ENCODE measurements at regions not wholly inside any gene's neighbourhood (a gene's known extent, or its start where the extent isn't known, plus 50 kb on each side); places are given as distances from the start of the nearest gene placed in this dataset.

DNA sequence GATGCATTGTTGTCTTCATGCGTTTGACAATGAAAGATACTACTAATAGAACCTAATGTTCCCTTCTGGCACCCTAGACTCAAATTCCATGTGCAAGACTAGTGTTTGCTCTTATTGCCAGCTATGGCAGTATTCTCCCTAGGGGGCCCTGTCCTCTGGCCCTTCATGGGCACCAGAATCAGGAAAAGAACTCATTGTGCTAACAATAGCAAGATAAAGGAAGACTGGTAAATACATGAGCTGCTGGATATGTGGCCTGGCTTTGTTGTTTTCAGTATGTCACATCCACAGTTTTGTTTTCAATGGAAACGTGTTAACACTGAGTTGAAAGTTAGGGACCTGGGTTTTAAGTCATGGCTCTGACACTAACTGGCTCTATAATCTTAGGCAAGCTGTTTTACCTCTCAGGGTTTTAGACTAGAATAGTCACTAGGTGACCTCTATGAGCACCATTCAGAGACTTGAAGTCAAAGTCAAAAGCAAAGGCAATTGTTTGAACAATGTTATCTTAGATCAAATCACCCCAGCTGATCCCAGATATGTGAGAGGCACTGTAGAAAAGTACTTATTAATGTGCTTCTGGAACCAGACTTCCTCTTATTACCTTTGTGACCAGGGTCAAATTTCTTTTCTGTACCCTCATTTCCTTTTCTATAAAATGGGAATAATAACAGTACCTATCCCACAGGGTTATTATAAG lies 253.7 kb upstream of the DIAPH2 start:
- TF ChIP-seq MYC (IDR thresholded peaks at IDR 0.05; ENCODE audit: low read depth, low read length), result no peak
- no peak for DNase-seq (ENCODE audit: low read depth)
- no peak overlapping the region for H3K4me3 ChIP-seq (ENCODE audit: low read depth, low read length)

DNA sequence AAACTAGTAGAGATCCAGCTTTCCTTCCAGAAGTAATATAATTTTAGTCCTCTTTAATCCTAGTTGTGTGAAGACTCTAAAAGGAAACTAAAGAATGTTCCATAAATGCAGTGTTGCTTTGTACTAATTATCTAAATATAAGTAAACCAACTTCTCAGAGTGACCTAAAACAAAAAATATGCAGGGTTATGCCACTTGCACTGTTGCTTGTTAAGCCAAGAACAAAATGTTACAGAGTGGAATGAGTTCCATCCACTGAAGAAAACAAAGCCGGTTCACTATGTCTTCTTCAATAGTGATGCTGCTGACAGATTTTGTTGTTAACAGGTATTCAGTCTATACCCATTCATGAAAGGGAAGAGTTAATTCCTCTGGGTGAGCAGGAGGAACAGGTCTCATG lies 252.0 kb upstream of the DIAPH2 start:
- H3K4me3 ChIP-seq (ENCODE audit: low read depth, low read length), result no peak overlapping the region
- TF ChIP-seq MYC (IDR thresholded peaks at IDR 0.05; ENCODE audit: low read depth, low read length) (no peak), POLR2A (IDR thresholded peaks at IDR 0.05; ENCODE audit: extremely low read depth, insufficient read length) (no peak)
- TF ChIP-seq, protein P1, sequence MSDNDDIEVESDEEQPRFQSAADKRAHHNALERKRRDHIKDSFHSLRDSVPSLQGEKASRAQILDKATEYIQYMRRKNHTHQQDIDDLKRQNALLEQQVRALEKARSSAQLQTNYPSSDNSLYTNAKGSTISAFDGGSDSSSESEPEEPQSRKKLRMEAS (IDR thresholded peaks at IDR 0.05; ENCODE audit: low read depth, low read length), result no peak
- TF ChIP-seq, protein P2, sequence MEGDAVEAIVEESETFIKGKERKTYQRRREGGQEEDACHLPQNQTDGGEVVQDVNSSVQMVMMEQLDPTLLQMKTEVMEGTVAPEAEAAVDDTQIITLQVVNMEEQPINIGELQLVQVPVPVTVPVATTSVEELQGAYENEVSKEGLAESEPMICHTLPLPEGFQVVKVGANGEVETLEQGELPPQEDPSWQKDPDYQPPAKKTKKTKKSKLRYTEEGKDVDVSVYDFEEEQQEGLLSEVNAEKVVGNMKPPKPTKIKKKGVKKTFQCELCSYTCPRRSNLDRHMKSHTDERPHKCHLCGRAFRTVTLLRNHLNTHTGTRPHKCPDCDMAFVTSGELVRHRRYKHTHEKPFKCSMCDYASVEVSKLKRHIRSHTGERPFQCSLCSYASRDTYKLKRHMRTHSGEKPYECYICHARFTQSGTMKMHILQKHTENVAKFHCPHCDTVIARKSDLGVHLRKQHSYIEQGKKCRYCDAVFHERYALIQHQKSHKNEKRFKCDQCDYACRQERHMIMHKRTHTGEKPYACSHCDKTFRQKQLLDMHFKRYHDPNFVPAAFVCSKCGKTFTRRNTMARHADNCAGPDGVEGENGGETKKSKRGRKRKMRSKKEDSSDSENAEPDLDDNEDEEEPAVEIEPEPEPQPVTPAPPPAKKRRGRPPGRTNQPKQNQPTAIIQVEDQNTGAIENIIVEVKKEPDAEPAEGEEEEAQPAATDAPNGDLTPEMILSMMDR (IDR thresholded peaks at IDR 0.05; ENCODE audit: low read depth, low read length), result no peak
- no peak for DNase-seq (ENCODE audit: low read depth)

DNA sequence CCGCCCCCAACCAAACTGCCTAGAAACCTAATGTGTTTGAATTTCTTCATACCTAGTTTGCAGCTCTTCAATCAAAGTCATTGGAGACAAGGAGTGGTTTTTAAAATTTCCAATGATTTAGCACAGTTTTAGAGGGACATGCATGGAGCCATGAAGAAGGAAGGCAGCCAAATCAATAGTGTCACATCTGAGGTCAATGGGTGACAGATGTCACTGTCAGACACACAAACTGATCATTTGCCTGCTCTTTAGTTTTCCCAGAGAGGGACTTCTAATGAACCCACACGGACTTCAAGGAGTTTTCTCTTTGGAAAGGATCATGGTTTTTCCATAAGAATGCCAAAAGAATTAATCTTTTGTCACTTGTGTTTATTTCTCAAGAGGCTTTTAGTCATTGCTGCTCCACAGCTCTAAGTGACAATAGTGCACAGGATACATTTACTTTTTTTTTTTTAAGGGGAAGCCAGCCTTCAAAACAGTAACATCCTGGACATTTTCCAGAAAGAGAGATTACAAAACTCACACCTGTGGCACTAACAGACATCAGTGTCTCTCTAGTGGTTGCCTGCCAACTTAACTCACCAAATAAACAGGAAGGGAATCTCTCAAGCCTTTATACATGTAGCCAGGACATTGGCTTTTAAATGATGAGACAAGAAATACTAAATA lies 251.1 kb upstream of the DIAPH2 start:
- H3K4me3 ChIP-seq (ENCODE audit: low read depth, low read length), result no peak overlapping the region
- TF ChIP-seq, protein P2 (IDR thresholded peaks at IDR 0.05; ENCODE audit: low read depth, low read length), result no peak
- TF ChIP-seq POLR2A (IDR thresholded peaks at IDR 0.05; ENCODE audit: extremely low read depth, insufficient read length) (no peak), MYC (IDR thresholded peaks at IDR 0.05; ENCODE audit: low read depth, low read length) (no peak)
- TF ChIP-seq, protein P1 (IDR thresholded peaks at IDR 0.05; ENCODE audit: low read depth, low read length), result no peak
- DNase-seq (ENCODE audit: low read depth), result no peak

DNA sequence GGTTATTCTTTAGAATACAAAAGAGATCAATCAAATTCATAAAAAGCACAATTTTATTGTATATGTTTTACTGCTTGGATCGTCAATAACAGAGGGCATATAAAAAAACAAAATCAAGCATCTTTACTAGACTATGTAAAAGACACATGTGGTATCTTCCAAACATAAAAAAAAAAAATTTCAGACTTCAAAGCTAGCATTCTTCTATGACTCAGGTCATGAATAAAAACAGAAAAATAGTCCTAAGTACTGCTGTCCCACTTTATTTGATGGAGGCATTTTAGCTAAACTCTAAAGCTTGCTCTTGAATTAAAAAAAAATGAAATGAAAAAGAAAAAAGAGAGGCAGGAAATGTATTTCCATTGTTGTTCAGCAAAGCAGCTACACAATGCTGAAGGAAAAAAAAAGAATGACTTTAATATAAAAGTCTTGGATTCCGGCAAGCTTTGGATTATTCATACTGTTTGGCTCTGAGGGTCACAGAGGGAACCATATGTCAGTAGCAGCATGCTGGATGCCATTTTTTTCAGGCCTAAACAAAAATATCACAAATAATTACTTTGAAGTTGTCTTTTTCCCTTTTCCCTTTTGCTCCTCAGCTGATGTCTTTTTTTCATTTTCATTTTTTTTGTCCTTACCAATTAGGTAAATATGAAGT lies 249.1 kb upstream of the DIAPH2 start:
- H3K4me3 ChIP-seq (ENCODE audit: low read depth, low read length), result no peak overlapping the region
- DNase-seq (ENCODE audit: low read depth), result no peak
- no peak for TF ChIP-seq MYC (IDR thresholded peaks at IDR 0.05; ENCODE audit: low read depth, low read length)
- TF ChIP-seq, protein P2 (IDR thresholded peaks at IDR 0.05; ENCODE audit: low read depth, low read length), result no peak
- TF ChIP-seq, protein P1 (IDR thresholded peaks at IDR 0.05; ENCODE audit: low read depth, low read length), result no peak
- TF ChIP-seq POLR2A (IDR thresholded peaks at IDR 0.05; ENCODE audit: extremely low read depth, insufficient read length), result no peak

DNA sequence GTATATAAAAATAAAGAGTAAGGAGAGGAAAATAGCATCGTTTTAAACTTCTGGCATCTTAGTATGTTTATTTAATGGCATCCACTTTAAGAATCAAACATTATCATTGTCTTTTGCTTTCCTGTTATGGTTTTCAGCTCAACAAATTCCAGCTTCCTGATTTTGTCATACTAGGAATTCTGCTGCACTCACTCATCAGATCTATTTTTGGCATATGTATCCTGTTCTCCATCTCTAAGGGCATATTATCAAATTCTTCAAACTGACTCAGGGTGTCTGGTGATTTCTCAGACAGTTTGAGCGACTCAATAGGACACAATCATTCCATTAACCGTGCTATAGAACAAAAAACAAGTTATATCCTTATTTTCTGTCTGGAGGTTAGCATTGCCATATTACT lies 248.5 kb upstream of the DIAPH2 start:
- TF ChIP-seq POLR2A (IDR thresholded peaks at IDR 0.05; ENCODE audit: extremely low read depth, insufficient read length), result no peak
- TF ChIP-seq, protein P2 (IDR thresholded peaks at IDR 0.05; ENCODE audit: low read depth, low read length), result no peak
- TF ChIP-seq, protein P1 (IDR thresholded peaks at IDR 0.05; ENCODE audit: low read depth, low read length), result no peak
- no peak overlapping the region for H3K4me3 ChIP-seq (ENCODE audit: low read depth, low read length)
- DNase-seq (ENCODE audit: low read depth), result no peak

DNA sequence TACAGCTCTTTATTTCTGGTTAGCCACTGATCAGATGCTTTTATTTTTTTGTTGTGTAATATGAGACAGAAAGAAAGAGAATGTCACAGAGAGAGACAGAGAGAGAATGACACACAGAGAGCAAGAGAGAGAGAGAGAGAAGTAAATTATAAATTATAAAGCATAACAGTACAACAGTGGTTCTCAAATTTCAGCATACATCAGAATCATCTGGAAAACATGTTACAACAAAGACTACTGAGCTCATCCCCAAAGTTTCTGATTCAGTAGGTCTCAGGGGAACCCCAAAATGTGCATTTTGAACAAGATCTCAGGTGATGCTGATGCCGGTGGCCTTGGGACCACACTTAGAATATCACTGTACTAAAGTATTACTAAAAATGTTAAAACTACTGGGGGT lies 245.8 kb upstream of the DIAPH2 start:
- DNase-seq (ENCODE audit: low read depth), result no peak
- TF ChIP-seq, protein P1 (IDR thresholded peaks at IDR 0.05; ENCODE audit: low read depth, low read length), result no peak
- TF ChIP-seq POLR2A (IDR thresholded peaks at IDR 0.05; ENCODE audit: extremely low read depth, insufficient read length) (no peak), MYC (IDR thresholded peaks at IDR 0.05; ENCODE audit: low read depth, low read length) (no peak)
- TF ChIP-seq, protein P2 (IDR thresholded peaks at IDR 0.05; ENCODE audit: low read depth, low read length), result no peak

More for the DNA sequence above, 245.8 kb upstream of the DIAPH2 start:
- no peak overlapping the region for H3K4me3 ChIP-seq (ENCODE audit: low read depth, low read length)
